SK-N-SH (cell line): ENCODE measurements at regions not wholly inside any gene's neighbourhood (a gene's known extent, or its start where the extent isn't known, plus 50 kb on each side); places are given as distances from the start of the nearest gene placed in this dataset.

Experiments
- CTCF ChIA-PET: fragments of 300-600, 350-600 bp; formaldehyde crosslinking; extraction: SDS; loops from one replicate; lab custom pipeline; 2021; lab: Yijun Ruan, JAX
- POLR2A ChIA-PET: fragments of 350-600 bp; sonication (Branson Sonifier 250); formaldehyde crosslinking; extraction: SDS; loops from one replicate; lab custom pipeline; 2020; ENCODE audit warnings: antibody characterized with exemption, inconsistent platforms; lab: Yijun Ruan, JAX
- DNase-seq: peaks from one replicate; pipeline ENCODE4 v3.0.0; 2012
- H2AFZ ChIP-seq: fragments of 200-600 bp; sonication (generic); 2 replicates; pipeline ENCODE4 v1.8.1; 2016; ENCODE audit warnings: antibody characterized with exemption, mild to moderate bottlenecking, low read depth
- H3F3A ChIP-seq: fragments of 200-600 bp; sonication (generic); replicated peaks from 2 replicates; pipeline ENCODE3; 2016; ENCODE audit warnings: antibody characterized with exemption, mild to moderate bottlenecking; ENCODE audit not compliant: insufficient read depth
- H3K27ac ChIP-seq, 2 experiments: fragments of 200-500 bp in 1 of 2; fragments of 200-600 bp in 1 of 2; sonication (Bioruptor generic) in 1 of 2; sonication (generic), shearing (Covaris generic) in 1 of 2; 2 replicates each; pipeline versions ENCODE4 v1.5.1 to v1.6.1; 2014 to 2016; ENCODE audit warnings: low read depth in 2 of 2, inconsistent platforms in 1 of 2, low read length in 1 of 2, mild to moderate bottlenecking in 1 of 2, mixed read lengths in 1 of 2
- H3K27me3 ChIP-seq: fragments of 200-600 bp; sonication (generic), shearing (Covaris generic); 2 replicates; pipeline ENCODE4 v1.6.1; 2016; ENCODE audit warnings: mixed run types; ENCODE audit not compliant: insufficient read depth
- H3K36me3 ChIP-seq, 2 experiments: fragments of 200-500 bp in 1 of 2; fragments of 200-600 bp in 1 of 2; sonication (Bioruptor generic) in 1 of 2; sonication (generic) in 1 of 2; replicated peaks in 1 of 2; 2 replicates each; pipeline versions ENCODE3 to v1.5.1; 2014 to 2016; ENCODE audit warnings: low read length in 1 of 2, mild to moderate bottlenecking in 1 of 2; ENCODE audit not compliant: insufficient read depth in 2 of 2, control insufficient read depth in 1 of 2
- H3K4me1 ChIP-seq, 2 experiments: fragments of 200-500 bp in 1 of 2; fragments of 200-600 bp in 1 of 2; sonication (Bioruptor generic) in 1 of 2; sonication (generic), shearing (Covaris generic) in 1 of 2; 2 replicates each; pipeline versions ENCODE4 v1.5.1 to v1.6.1; 2014 to 2016; ENCODE audit warnings: low read depth in 1 of 2, low read length in 1 of 2, mixed run types in 1 of 2; ENCODE audit not compliant: insufficient read depth in 2 of 2, control insufficient read depth in 1 of 2
- H3K4me2 ChIP-seq: fragments of 200-600 bp; sonication (generic), shearing (Covaris generic); 2 replicates; pipeline ENCODE4 v1.6.1; 2017; ENCODE audit warnings: mixed run types
- H3K4me3 ChIP-seq, 2 experiments: fragments of 200-500 bp in 1 of 2; fragments of 200-600 bp in 1 of 2; sonication (Bioruptor generic) in 1 of 2; sonication (generic), shearing (Covaris generic) in 1 of 2; 2 replicates each; pipeline versions ENCODE4 v1.5.1 to v1.8.1; 2014 to 2016; ENCODE audit warnings: low read depth in 2 of 2, inconsistent platforms in 1 of 2, low read length in 1 of 2, mild to moderate bottlenecking in 1 of 2, mixed read lengths in 1 of 2, moderate library complexity in 1 of 2
- H3K79me2 ChIP-seq: fragments of 200-600 bp; sonication (generic); 2 replicates; pipeline ENCODE4 v1.8.1; 2017; ENCODE audit warnings: mild to moderate bottlenecking; ENCODE audit not compliant: insufficient read depth
- H3K9ac ChIP-seq: fragments of 200-600 bp; sonication (generic); 2 replicates; pipeline ENCODE4 v1.6.1; 2017; ENCODE audit warnings: mixed run types
- H3K9me2 ChIP-seq: fragments of 200-600 bp; sonication (generic); 2 replicates; pipeline ENCODE4 v1.6.1; 2017; ENCODE audit warnings: mixed run types
- H3K9me3 ChIP-seq: fragments of 200-600 bp; sonication (generic); 2 replicates; pipeline ENCODE4 v1.6.1; 2017; ENCODE audit warnings: mixed run types, mild to moderate bottlenecking, moderate library complexity
- H4K20me1 ChIP-seq: fragments of 200-600 bp; sonication (generic); 2 replicates; pipeline ENCODE4 v1.6.1; 2017; ENCODE audit warnings: mild to moderate bottlenecking, mixed run types; ENCODE audit not compliant: insufficient read depth
- CHD2 ChIP-seq: fragments of 150-350 bp; IDR thresholded peaks from 2 replicates; pipeline ENCODE4 v1.6.1; 2018; ENCODE audit warnings: low read length; ENCODE audit not compliant: partially characterized antibody
- CTCF ChIP-seq: fragments of 200-600 bp; sonication (generic); IDR thresholded peaks from 2 replicates; pipeline ENCODE4 v1.6.1; 2017; ENCODE audit warnings: antibody characterized with exemption, mild to moderate bottlenecking, moderate library complexity
- ELF1 ChIP-seq: IDR thresholded peaks from 2 replicates; pipeline ENCODE4 v1.4.0; 2012
- EP300 ChIP-seq, 2 experiments: IDR thresholded peaks; 2 replicates each; pipeline versions ENCODE4 v1.4.0 to v1.6.1; 2012; ENCODE audit warnings: borderline replicate concordance in 1 of 2, low read depth in 1 of 2, low read length in 1 of 2
- GATA2 ChIP-seq: sonication (generic); formaldehyde crosslinking; IDR thresholded peaks from 2 replicates; pipeline ENCODE4 v1.5.0; 2020; ENCODE audit warnings: mild to moderate bottlenecking, missing genetic modification reagents
- MEF2A ChIP-seq: IDR thresholded peaks from 2 replicates; pipeline ENCODE4 v1.4.0; 2012; ENCODE audit warnings: low read depth, borderline replicate concordance
- NRF1 ChIP-seq: IDR thresholded peaks from 2 replicates; pipeline ENCODE4 v1.6.1; 2012; ENCODE audit warnings: low read depth, mild to moderate bottlenecking, low read length
- PBX3 ChIP-seq: IDR thresholded peaks from 2 replicates; pipeline ENCODE4; 2012
- RAD21 ChIP-seq: IDR thresholded peaks from 2 replicates; pipeline ENCODE4 v1.6.1; 2012; ENCODE audit warnings: mild to moderate bottlenecking, low read length
- RFX5 ChIP-seq: IDR thresholded peaks from 2 replicates; pipeline ENCODE4 v1.6.1; 2012; ENCODE audit warnings: mild to moderate bottlenecking, improper control_type of control experiment, low read length
- RXRA ChIP-seq: IDR thresholded peaks from 2 replicates; pipeline ENCODE4 v1.4.0; 2012; ENCODE audit warnings: low read depth, mild to moderate bottlenecking, borderline replicate concordance
- SIN3A ChIP-seq: IDR thresholded peaks from 2 replicates; pipeline ENCODE4 v1.6.1; 2012; ENCODE audit warnings: low read depth, mild to moderate bottlenecking, low read length, moderate library complexity, borderline replicate concordance
- SMC3 ChIP-seq: IDR thresholded peaks from 2 replicates; pipeline ENCODE4 v1.6.1; 2012; ENCODE audit warnings: low read depth, low read length, improper control_type of control experiment
- YY1 ChIP-seq: IDR thresholded peaks from 2 replicates; pipeline ENCODE4 v1.4.0; 2012; ENCODE audit warnings: low read depth, mild to moderate bottlenecking
- WGBS: methylation state at CpG from one replicate; pipeline ENCODE4 v1.1.6; 2017; ENCODE audit warnings: low lambda C conversion rate; 5-methylcytosine and 5-hydroxymethylcytosine counted together
- TF ChIP-seq, protein P1 (sequence below): fragments of 150-350 bp; IDR thresholded peaks from 2 replicates; pipeline ENCODE4 v1.6.1; 2016; ENCODE audit warnings: mild to moderate bottlenecking, low read depth, low read length

- Histone ChIP-seq H3K4me1 (no peaks in the 10 kb centered on the region), H3K9me3 (no peaks in the 10 kb centered on the region), H3K9ac (no peak overlapping the region), H3K9me2 (no peaks in the 10 kb centered on the region), H3K36me3 (no peaks in the 10 kb centered on the region), H3K27me3 (no peaks in the 10 kb centered on the region), H4K20me1 (no peaks in the 10 kb centered on the region), H3F3A (peaks cover 3% of the 10 kb centered on the region), H3K4me2 (no peak overlapping the region), H3K79me2 (no peaks in the 10 kb centered on the region), H3K4me3 (no peak overlapping the region), H3K27ac (no peak overlapping the region), H2AFZ (no peak overlapping the region)
- DNase-seq, result no peak
- POLR2A ChIA-PET, result no interaction called here
- TF ChIP-seq MEF2A (no peak), ELF1 (no peak)
- CTCF ChIA-PET, result no interaction called here
- 14% methylated on average over 2 of the region's 2 CpGs for WGBS
These were observed 1068.9 kb upstream of the RAG2 start for GRCh38 chr11:37666960-37667359.

DNA sequence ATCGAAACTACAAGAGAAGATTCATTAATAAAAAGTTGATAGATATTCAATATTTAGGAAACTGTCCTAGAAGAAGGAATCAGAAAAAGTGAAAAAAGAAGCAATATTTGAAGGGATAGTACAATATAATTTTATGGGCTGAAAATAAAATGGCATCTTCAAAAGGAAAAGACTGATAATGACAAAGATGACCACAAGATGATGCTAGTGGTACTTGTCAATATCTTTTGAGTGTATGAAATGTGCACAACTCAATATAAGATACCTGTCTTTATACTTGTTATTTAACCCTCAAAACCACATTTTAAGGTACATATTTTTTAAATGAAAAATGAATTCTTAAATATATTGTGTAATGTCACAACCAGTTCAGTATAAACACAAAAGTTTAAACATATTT lies 1059.6 kb upstream of the RAG2 start:
- peak; percentile 1 for DNase-seq
- Histone ChIP-seq H3F3A (no peaks in the 10 kb centered on the region), H3K9me3 (no peaks in the 10 kb centered on the region), H3K4me3 (no peak overlapping the region; a peak in 1 of 4 replicates)
- TF ChIP-seq CHD2 (no peak), PBX3 (no peak), GATA2 (no peak), SMC3 (peak; percentile 39; the same call in 1 of the 2 replicates), YY1 (no peak), RFX5 (no peak), RXRA (no peak), CTCF (peak; percentile 70), EP300 (IDR thresholded peaks at IDR 0.05; ENCODE audit: borderline replicate concordance in 1 of 2, low read depth in 1 of 2, low read length in 1 of 2) (no peak), SIN3A (no peak), RAD21 (peak; percentile 68), NRF1 (no peak)
- TF ChIP-seq, protein P1, sequence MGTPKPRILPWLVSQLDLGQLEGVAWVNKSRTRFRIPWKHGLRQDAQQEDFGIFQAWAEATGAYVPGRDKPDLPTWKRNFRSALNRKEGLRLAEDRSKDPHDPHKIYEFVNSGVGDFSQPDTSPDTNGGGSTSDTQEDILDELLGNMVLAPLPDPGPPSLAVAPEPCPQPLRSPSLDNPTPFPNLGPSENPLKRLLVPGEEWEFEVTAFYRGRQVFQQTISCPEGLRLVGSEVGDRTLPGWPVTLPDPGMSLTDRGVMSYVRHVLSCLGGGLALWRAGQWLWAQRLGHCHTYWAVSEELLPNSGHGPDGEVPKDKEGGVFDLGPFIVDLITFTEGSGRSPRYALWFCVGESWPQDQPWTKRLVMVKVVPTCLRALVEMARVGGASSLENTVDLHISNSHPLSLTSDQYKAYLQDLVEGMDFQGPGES, result no peak
- TF ChIP-seq, all 33 proteins: peak for 3
- POLR2A ChIA-PET, result no interaction called here
- Histone ChIP-seq H3K4me2 (no peak overlapping the region), H3K27ac (no peak overlapping the region), H3K9me2 (no peaks in the 10 kb centered on the region), H3K9ac (no peak overlapping the region), H3K4me1 (no peaks in the 10 kb centered on the region), H3K36me3 (no peaks in the 10 kb centered on the region), H3K79me2 (no peaks in the 10 kb centered on the region), H2AFZ (no peak overlapping the region), H3K27me3 (no peaks in the 10 kb centered on the region), H4K20me1 (no peaks in the 10 kb centered on the region)
- WGBS, result 24% methylated on average over 1 of the region's 1 CpG
- CTCF ChIA-PET, result interaction anchor here (1.1 kb wide), 1 partner anchor 1134 kb away, joined by 3 read pairs; no protein-coding TSS in a partner anchor
